ENCODE measurements at regions not wholly inside any gene's neighbourhood (a gene's known extent, or its start where the extent isn't known, plus 50 kb on each side); places are given as distances from the start of the nearest gene placed in this dataset.

GRCh38 chr6:6405997-6406714 lies 85.7 kb upstream of the F13A1 start:
- H3K27ac Mint-ChIP-seq: no peak overlapping the region
- no peaks in the 10 kb centered on the region for H3K4me1 Mint-ChIP-seq (ENCODE audit: low read depth)
- no peak for DNase-seq
- no peak for TF ChIP-seq CTCF (IDR thresholded peaks at IDR 0.05)
- H3K4me3 Mint-ChIP-seq: no peak overlapping the region
- H3K36me3 Mint-ChIP-seq (ENCODE audit: low read depth): 0 out of 2 replicates have a peak, but pooled peaks cover 5% of the 10 kb centered on the region
- no peaks in the 10 kb centered on the region for H3K27me3 Mint-ChIP-seq (ENCODE audit: insufficient read depth)
- H3K9me3 Mint-ChIP-seq: peaks cover 20% of the 10 kb centered on the region

- TF ChIP-seq CTCF (IDR thresholded peaks at IDR 0.05): no peak
- 0 out of 2 replicates have a peak, but pooled peaks cover 5% of the 10 kb centered on the region for H3K36me3 Mint-ChIP-seq (ENCODE audit: low read depth)
- no peaks in the 10 kb centered on the region for H3K27me3 Mint-ChIP-seq (ENCODE audit: insufficient read depth)
- H3K4me3 Mint-ChIP-seq: no peak overlapping the region
- H3K27ac Mint-ChIP-seq: no peak overlapping the region
- H3K9me3 Mint-ChIP-seq: peaks cover 19% of the 10 kb centered on the region
- no peaks in the 10 kb centered on the region for H3K4me1 Mint-ChIP-seq (ENCODE audit: low read depth)
- no peak for DNase-seq
Observed at GRCh38 chr6:6406715-6407070, 86.2 kb upstream of the F13A1 start.

GRCh38 chr6:6407071-6407741 lies 86.7 kb upstream of the F13A1 start:
- H3K36me3 Mint-ChIP-seq (ENCODE audit: low read depth): 0 out of 2 replicates have a peak, but pooled peaks cover 5% of the 10 kb centered on the region
- no peak overlapping the region for H3K27ac Mint-ChIP-seq
- no peak overlapping the region for H3K4me3 Mint-ChIP-seq
- H3K9me3 Mint-ChIP-seq: peaks cover 24% of the 10 kb centered on the region
- no peak for TF ChIP-seq CTCF (IDR thresholded peaks at IDR 0.05)
- no peaks in the 10 kb centered on the region; the same call in 1 of the 2 replicates for H3K27me3 Mint-ChIP-seq (ENCODE audit: insufficient read depth)
- DNase-seq: no peak
- no peaks in the 10 kb centered on the region for H3K4me1 Mint-ChIP-seq (ENCODE audit: low read depth)

- Mint-ChIP-seq H3K36me3 (ENCODE audit: low read depth) (0 out of 2 replicates have a peak, but pooled peaks cover 5% of the 10 kb centered on the region), H3K9me3 (peaks cover 26% of the 10 kb centered on the region), H3K27ac (no peak overlapping the region), H3K27me3 (ENCODE audit: insufficient read depth) (no peaks in the 10 kb centered on the region; the same call in 1 of the 2 replicates), H3K4me3 (no peak overlapping the region), H3K4me1 (ENCODE audit: low read depth) (no peaks in the 10 kb centered on the region)
- no peak for DNase-seq
- no peak for TF ChIP-seq CTCF (IDR thresholded peaks at IDR 0.05)
Observed at GRCh38 chr6:6409397-6410030, 89.1 kb upstream of the F13A1 start.

GRCh38 chr6:6411115-6411514 lies 90.7 kb upstream of the F13A1 start:
- DNase-seq: no peak
- peaks cover 36% of the 10 kb centered on the region for H3K9me3 Mint-ChIP-seq
- no peak overlapping the region for H3K27ac Mint-ChIP-seq
- H3K36me3 Mint-ChIP-seq (ENCODE audit: low read depth): peaks cover 8% of the 10 kb centered on the region; the same call in 1 of the 2 replicates
- H3K4me1 Mint-ChIP-seq (ENCODE audit: low read depth): no peaks in the 10 kb centered on the region
- no peaks in the 10 kb centered on the region; the same call in 1 of the 2 replicates for H3K27me3 Mint-ChIP-seq (ENCODE audit: insufficient read depth)
- no peak overlapping the region for H3K4me3 Mint-ChIP-seq
- TF ChIP-seq CTCF (IDR thresholded peaks at IDR 0.05): no peak

Data from HFFc6 (cell line).